ENCODE measurements at regions not wholly inside any gene's neighbourhood (a gene's known extent, or its start where the extent isn't known, plus 50 kb on each side); places are given as distances from the start of the nearest gene placed in this dataset.

DNA sequence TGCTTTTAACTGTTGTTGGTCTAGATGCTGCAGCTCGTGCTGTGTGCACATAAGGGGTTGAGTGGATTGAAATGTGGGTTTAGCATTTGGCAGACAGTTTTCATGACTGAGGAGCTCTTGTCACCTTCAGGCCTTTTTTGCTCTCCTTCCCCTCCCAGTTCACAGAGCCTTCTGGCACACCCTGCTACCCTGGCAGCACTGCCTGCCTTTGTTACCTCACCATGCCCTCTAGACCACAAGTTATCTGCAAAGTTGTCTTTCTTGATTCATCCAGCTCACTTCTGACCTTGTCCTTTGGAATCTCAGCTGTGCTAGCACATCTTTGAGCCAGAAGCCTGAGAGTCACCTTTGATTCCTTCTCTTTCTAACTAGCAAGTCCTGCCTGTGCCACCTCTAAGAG lies 348.9 kb upstream of the ZFP64 start:
- Histone ChIP-seq H3K9me3 (ENCODE audit: control insufficient read depth, insufficient read depth, low read length) (peaks cover 2% of the 10 kb centered on the region; the same call in 1 of the 2 replicates), H2AK9ac (replicated peaks; ENCODE audit: low read depth, low read length, poor library complexity) (no peak overlapping the region), H2BK15ac (ENCODE audit: low read depth, low read length) (no peak overlapping the region), H3K9ac (ENCODE audit: low read depth, low read length) (no peak overlapping the region), H2BK120ac (ENCODE audit: low read depth, low read length) (no peak overlapping the region), H4K91ac (ENCODE audit: insufficient read depth, low read depth, low read length) (no peak overlapping the region), H3K9me1 (ENCODE audit: insufficient read depth, low read length) (no peaks in the 10 kb centered on the region), H3K4me3 (ENCODE audit: insufficient read depth, low read depth, low read length) (no peak overlapping the region), H3K56ac (ENCODE audit: extremely low read depth, insufficient read depth, low read length) (no peak overlapping the region), H2AFZ (replicated peaks; ENCODE audit: low read length, poor library complexity) (no peak overlapping the region), H2BK20ac (ENCODE audit: low read depth, low read length) (no peak overlapping the region), H3K14ac (replicated peaks; ENCODE audit: low read depth, low read length) (no peak overlapping the region), H2BK5ac (ENCODE audit: low read depth, low read length, poor library complexity, severe bottlenecking) (no peak overlapping the region), H3K4ac (ENCODE audit: low read depth, low read length) (no peak overlapping the region), H3K4me1 (ENCODE audit: control insufficient read depth, insufficient read depth, low read length) (0 out of 2 replicates have a peak, but pooled peaks cover 2% of the 10 kb centered on the region), H2AK5ac (ENCODE audit: low read depth, low read length) (no peak overlapping the region), H3K36me3 (ENCODE audit: control insufficient read depth, insufficient read depth, low read length) (no peaks in the 10 kb centered on the region), H3K18ac (ENCODE audit: low read depth, low read length) (no peak overlapping the region), H4K20me1 (ENCODE audit: insufficient read depth, low read length) (no peaks in the 10 kb centered on the region), H3K4me2 (ENCODE audit: low read depth, low read length) (no peak overlapping the region), H3K27me3 (ENCODE audit: control insufficient read depth, insufficient read depth, low read length) (peaks cover 4% of the 10 kb centered on the region), H3K27ac (ENCODE audit: insufficient read depth, low read length) (no peak overlapping the region), H4K8ac (ENCODE audit: low read depth in 2 of 2, low read length in 2 of 2) (no peak overlapping the region), H3K23ac (ENCODE audit: low read depth, low read length) (no peak overlapping the region), H3K79me1 (ENCODE audit: low read depth in 1 of 2, low read length in 2 of 2) (no peaks in the 10 kb centered on the region), H4K5ac (ENCODE audit: low read depth, low read length) (no peak overlapping the region)
- ATAC-seq (ENCODE audit: low read depth) (no peak), DNase-seq (no peak)
- ChIA-PET POLR2A (ENCODE audit: unreplicated experiment) (no interaction called here), CTCF (no interaction called here)
- intact Hi-C loops (cut with micrococcal nuclease) (no loop called here), in situ Hi-C loops (cut with MboI; ENCODE audit: low sequenced_read_pairs) (no loop called here), dilution Hi-C loops (cut with HindIII; ENCODE audit: low sequenced_read_pairs, unreplicated experiment) (no loop called here)
- no TSS peak for BruUV-seq (replicated peaks)
- TF ChIP-seq MXI1 (IDR thresholded peaks at IDR 0.05; ENCODE audit: borderline replicate concordance, low read depth, low read length) (no peak), CHD1 (IDR thresholded peaks at IDR 0.05; ENCODE audit: low read depth, low read length) (no peak), BHLHE40 (IDR thresholded peaks at IDR 0.05; ENCODE audit: low read depth, low read length) (no peak), CEBPB (IDR thresholded peaks at IDR 0.05; ENCODE audit: low read depth, low read length) (no peak), MAZ (IDR thresholded peaks at IDR 0.05; ENCODE audit: borderline replicate concordance, low read depth, low read length) (no peak), SMC3 (IDR thresholded peaks at IDR 0.05; ENCODE audit: low read depth, low read length) (no peak), POLR2A (IDR thresholded peaks at IDR 0.05; ENCODE audit: low read depth, low read length) (no peak), RCOR1 (IDR thresholded peaks at IDR 0.05; ENCODE audit: insufficient replicate concordance, low read length) (no peak), FOS (IDR thresholded peaks at IDR 0.05; ENCODE audit: low read depth, low read length) (no peak), RFX5 (IDR thresholded peaks at IDR 0.05; ENCODE audit: low read depth, low read length) (no peak), RAD21 (IDR thresholded peaks at IDR 0.05; ENCODE audit: low read length) (no peak), NFE2L2 (IDR thresholded peaks at IDR 0.05; ENCODE audit: low read depth, low read length) (no peak), MAFK (IDR thresholded peaks at IDR 0.05; ENCODE audit: low read depth, low read length) (no peak)
- TF ChIP-seq, protein P1, sequence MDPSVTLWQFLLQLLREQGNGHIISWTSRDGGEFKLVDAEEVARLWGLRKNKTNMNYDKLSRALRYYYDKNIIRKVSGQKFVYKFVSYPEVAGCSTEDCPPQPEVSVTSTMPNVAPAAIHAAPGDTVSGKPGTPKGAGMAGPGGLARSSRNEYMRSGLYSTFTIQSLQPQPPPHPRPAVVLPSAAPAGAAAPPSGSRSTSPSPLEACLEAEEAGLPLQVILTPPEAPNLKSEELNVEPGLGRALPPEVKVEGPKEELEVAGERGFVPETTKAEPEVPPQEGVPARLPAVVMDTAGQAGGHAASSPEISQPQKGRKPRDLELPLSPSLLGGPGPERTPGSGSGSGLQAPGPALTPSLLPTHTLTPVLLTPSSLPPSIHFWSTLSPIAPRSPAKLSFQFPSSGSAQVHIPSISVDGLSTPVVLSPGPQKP (IDR thresholded peaks at IDR 0.05; ENCODE audit: borderline replicate concordance, low read depth, low read length) = no peak
- TF ChIP-seq, protein P2, sequence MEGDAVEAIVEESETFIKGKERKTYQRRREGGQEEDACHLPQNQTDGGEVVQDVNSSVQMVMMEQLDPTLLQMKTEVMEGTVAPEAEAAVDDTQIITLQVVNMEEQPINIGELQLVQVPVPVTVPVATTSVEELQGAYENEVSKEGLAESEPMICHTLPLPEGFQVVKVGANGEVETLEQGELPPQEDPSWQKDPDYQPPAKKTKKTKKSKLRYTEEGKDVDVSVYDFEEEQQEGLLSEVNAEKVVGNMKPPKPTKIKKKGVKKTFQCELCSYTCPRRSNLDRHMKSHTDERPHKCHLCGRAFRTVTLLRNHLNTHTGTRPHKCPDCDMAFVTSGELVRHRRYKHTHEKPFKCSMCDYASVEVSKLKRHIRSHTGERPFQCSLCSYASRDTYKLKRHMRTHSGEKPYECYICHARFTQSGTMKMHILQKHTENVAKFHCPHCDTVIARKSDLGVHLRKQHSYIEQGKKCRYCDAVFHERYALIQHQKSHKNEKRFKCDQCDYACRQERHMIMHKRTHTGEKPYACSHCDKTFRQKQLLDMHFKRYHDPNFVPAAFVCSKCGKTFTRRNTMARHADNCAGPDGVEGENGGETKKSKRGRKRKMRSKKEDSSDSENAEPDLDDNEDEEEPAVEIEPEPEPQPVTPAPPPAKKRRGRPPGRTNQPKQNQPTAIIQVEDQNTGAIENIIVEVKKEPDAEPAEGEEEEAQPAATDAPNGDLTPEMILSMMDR (conservative IDR thresholded peaks at IDR 0.05; ENCODE audit: low read depth, low read length) = no peak
- TF ChIP-seq, protein P3, sequence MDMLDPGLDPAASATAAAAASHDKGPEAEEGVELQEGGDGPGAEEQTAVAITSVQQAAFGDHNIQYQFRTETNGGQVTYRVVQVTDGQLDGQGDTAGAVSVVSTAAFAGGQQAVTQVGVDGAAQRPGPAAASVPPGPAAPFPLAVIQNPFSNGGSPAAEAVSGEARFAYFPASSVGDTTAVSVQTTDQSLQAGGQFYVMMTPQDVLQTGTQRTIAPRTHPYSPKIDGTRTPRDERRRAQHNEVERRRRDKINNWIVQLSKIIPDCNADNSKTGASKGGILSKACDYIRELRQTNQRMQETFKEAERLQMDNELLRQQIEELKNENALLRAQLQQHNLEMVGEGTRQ (IDR thresholded peaks at IDR 0.05; ENCODE audit: low read depth, low read length) = no peak
- WGBS, 2 experiments (ENCODE audit: extremely low coverage in 2 of 2, insufficient read length in 1 of 2) = no CpG with 5 or more reads among the region's 1 CpG

All from IMR-90 (cell line).